SHP77 treated with DMSO at 0.1 percent for 48 hours (cell line): ENCODE measurements at regions not wholly inside any gene's neighbourhood (a gene's known extent, or its start where the extent isn't known, plus 50 kb on each side); places are given as distances from the start of the nearest gene placed in this dataset.

Experiments
- DNase-seq: peaks from one replicate; lab custom pipeline; 2025; lab: John Stamatoyannopoulos, UW

DNA sequence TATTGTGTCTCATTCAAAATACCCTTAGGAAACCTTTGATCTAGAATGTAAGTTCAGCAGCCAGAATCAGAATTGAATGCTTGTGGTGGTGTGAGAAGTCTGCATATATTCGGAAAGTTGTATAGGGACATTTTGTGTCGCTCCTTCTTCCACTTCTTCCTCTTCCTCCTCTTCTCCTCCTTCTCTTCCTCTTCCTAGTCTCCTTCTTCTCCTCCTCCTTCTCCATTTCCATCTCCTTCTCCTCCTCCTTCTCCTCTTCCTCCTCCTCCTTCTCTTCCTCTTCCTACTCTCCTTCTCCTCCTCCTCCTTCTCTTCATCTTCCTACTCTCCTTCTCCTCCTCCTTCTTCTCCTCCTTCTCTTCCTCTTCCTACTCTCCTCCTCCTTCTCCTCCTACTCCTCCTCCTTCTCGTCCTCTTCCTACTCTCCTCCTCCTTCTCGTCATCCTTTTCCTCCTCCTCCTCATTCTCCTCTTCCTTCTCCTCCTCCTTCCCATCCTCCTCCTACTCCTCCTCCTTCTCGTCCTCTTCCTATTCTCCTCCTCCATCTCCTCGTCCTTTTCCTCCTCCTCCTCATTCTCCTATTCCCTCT, 749.3 kb upstream of the GOLIM4 start:
- no peak for DNase-seq

- no peak for DNase-seq
Measured at GRCh38 chr3:168844472-168844871, 748.7 kb upstream of the GOLIM4 start.

- no peak for DNase-seq
Measured at GRCh38 chr3:168843481-168843880, 747.8 kb upstream of the GOLIM4 start.

DNA sequence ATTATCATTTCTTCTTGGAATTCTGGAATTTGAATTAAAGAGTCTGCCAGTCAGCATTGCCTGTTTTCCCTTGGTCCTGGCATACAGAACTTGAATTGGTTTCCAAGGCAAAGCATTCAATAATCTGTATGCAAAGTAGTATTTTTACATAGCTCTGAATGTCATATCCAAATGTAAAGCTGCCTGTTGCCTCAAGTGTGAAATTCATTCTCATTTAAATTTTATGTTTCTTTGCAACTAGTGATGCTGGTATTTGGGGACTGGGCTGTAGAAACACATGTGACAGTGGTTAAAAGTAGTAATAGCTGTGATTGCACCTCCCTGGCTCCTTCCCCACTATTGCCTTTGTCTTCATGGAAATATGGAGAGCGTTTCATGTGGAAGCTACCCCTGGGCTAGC, 743.9 kb upstream of the GOLIM4 start:
- no peak for DNase-seq

DNA sequence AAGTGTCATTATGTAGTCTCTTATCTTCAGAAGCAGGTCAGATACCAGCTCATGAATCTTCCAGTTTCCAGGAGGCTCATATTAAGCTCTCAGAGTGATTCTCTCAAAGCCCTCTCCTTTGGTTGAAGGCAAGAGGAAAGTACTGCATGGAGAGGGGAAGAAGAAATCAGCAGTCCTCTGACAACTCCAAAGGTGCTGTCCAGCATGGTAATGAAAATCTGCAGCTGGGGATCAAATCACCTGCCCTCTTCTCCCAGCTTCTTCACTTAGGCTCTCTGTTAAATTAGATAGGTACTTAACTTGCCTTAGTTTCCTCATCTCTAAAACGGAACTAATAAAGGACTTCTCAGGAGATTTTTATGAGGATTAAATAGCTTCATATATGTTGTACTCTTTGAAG, 738.8 kb upstream of the GOLIM4 start:
- no peak for DNase-seq

GRCh38 chr3:168828943-168829342, 733.2 kb upstream of the GOLIM4 start:
- DNase-seq, result no peak

DNA sequence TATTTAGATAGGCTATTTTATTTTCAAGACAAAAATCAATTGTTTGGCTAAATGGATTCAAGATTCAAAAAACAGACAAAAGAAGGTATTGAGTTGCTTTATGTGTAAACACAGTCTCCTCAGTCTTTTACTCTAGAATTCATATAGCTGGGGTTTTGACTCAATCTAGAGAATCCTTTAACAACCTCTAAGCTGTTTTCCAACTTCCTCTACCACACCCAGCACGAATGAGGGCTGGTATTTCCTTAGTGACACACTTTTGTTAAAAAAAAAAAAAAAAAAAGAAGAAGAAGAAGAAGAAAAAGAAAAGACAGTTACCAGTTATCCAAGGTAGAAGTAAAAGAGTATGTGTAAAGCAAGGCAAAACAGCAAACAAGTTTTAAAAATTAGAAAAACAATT, 732.8 kb upstream of the GOLIM4 start:
- no peak for DNase-seq

- DNase-seq, result no peak
Measured at GRCh38 chr3:168828014-168828413, 732.3 kb upstream of the GOLIM4 start.

- no peak for DNase-seq
Measured at GRCh38 chr3:168824107-168824506, 728.4 kb upstream of the GOLIM4 start.

DNA sequence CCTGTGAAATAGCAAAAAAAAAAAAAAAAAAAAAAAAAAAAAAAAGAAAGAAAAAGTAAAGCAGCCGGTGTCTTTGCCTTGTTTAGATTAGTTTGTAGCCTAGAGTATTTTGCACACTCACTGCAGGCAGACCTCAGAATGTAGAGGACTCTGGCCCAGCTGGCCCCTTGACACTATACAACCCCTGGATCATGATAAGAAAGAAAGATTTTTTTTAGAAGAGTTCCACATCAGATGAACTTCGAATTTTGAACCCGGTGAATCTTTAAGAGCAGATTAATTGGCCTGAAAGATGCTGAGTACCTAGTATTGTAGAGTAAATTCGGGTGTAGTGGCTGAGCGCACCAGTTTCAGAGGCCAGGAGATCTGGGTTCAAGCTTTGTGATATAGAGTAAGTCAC, 727.7 kb upstream of the GOLIM4 start:
- DNase-seq, result no peak

GRCh38 chr3:168820810-168821415, 725.2 kb upstream of the GOLIM4 start:
- DNase-seq, result no peak

DNA sequence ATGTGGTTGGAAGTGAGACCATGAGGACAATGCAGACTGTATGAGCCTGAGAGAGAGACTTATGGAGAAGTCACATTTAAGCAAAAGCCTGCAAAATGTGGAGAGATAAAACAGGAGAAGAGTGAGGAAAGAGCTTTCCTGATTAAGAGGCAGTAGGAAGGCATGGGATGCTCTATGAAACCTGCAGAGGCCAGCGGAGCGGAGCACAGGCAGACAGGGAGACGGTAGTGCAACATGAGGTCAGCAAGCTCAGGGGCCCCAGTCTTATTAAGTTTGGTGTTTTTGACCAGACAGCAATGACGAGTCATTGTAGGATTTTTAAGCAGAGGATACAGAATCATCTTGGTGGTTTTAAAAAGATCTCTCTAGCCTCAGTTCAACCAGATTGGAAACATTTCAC, 721.5 kb upstream of the GOLIM4 start:
- no peak for DNase-seq

- DNase-seq, result no peak
Measured at GRCh38 chr3:168815946-168816345, 720.2 kb upstream of the GOLIM4 start.

DNA sequence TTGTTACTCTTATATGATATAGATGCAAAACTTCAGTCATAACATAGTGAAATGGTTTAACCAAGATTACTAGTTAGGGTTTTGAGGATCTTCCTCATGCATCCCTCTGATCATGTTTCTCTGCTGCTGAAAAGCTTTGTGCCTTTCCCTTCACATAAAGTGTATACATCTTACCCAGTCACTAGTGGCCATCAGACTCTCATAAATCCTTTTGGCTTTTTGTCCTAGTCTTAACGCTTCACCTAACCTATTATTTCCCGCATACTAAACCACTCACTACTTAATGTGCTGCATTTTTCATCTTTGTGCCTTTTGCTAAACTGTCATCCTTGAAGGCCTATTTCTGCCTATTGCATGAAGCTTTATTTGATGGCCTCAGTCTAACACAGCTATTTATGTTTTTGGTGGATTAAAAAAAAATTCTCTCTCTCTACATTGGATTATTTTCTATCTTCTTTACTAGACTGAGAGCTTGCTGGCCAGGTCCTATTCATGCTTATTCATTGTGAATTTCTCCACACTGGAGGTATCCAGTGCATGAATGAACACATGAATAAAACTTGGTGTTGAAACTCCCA, 717.6 kb upstream of the GOLIM4 start:
- DNase-seq, result no peak

DNA sequence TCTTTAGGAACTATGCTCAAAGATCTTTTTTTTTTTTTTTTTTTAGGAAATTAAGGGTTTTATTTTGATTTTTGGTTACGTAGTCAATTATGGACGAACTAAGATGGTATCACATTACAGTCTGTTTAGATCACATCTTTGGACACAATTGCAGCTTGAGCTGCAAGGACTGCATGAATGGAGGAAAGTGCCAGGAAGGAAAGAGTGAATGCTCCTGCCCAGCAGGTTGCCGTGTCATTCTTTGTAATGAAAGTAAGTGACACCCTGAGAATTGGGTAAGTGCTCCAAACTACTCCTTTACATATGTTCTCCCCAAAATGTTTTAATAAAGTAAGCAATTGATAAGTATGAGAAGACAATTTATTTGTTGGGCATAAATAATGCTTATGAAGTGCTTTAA, 716.5 kb upstream of the GOLIM4 start:
- no peak for DNase-seq

DNA sequence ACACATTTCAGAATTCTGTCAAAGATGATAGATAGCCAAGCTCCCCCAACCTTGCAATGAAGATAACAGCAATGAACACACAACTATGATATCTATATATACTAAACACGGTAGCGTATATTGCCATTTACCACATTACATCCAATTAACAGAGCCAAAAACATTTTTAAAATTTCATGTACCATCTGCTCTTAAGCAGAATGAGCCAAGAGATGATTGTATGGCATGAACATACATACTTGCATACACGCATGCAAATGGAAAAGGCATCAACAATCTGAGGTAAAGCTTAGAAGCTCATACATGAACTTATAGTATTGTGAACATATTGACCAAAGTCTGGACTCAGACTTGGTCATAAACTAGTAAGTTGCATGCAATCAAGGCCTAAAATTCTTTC, 712.9 kb upstream of the GOLIM4 start:
- DNase-seq, result no peak

GRCh38 chr3:168807448-168807847, 711.7 kb upstream of the GOLIM4 start:
- no peak for DNase-seq

- no peak for DNase-seq
Measured at GRCh38 chr3:168806871-168807270, 711.1 kb upstream of the GOLIM4 start.

DNA sequence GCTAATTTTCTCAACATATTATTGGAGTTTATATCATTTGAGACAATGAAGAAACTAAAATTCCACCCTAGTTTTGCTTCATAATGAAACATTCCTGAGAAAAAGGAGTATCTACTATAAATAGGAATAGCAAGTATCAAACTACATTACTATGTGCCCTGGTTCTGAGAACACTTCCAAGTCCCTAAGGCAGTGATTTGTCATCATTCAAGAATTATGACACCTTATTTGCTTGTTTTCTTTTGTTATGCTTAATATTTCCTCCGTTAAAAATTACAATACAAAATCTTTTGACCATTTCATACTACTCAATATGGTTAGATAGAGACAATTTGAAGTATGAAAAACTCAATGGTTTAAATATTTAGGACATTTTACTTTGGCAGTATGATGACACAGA, 707.8 kb upstream of the GOLIM4 start:
- DNase-seq, result no peak

DNA sequence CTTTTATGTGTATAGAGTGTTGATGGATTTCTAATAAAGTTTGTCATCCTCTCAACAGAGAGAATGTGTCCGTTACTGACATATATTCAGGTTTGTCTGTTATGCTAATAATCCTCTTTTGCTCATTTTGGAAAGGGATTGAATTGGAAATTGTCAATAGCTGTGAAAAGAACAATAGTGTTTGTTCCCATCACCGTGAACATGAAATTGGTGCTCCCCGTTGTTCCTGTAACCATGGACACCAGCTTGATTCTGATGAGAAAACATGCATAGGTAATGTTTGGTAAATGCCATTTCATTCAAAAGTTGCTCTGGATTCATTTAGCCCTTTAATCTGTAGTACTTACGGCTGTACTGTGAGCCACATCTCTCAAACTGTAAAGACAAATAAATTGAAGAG, 707.0 kb upstream of the GOLIM4 start:
- DNase-seq, result no peak

DNA sequence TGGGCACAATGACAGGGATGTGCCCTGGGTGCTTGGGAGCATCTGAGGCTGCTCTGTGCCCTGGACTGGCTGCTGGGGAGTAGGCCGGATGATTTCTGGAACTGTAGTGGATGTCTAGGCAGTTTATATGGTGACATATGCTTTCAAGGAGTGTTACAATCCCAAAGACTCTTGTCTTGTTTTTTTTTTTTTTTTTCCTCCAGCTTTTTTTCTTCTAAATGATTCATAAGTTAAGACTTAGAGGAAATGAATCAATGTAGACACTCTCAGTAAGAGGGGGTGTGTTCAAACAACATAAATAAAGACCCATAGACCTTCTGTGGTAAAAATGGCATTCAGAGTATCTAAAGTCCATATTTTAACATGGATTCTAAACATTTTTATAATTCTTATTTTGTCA, 706.1 kb upstream of the GOLIM4 start:
- DNase-seq, result no peak

- no peak for DNase-seq
Measured at GRCh38 chr3:168796339-168796738, 700.6 kb upstream of the GOLIM4 start.

DNA sequence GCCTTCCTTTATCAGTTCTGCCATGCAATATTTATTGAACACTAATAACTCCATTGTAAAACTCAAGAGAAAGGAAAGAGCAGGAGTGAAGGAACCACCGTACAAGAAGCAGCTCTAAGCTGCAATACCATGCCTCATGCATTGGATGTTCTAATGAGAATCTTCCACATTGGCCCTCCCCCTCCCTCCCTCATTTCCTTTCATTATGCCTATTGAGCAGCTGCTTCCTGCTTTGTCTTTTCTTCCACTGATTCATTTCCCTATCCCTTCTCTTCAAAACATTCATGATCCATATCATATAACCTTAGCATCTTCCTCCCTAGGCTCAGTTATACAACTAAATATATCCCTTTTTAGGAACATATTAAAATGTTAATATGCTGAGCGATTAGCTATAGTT, 698.7 kb upstream of the GOLIM4 start:
- DNase-seq, result peak; percentile 12

DNA sequence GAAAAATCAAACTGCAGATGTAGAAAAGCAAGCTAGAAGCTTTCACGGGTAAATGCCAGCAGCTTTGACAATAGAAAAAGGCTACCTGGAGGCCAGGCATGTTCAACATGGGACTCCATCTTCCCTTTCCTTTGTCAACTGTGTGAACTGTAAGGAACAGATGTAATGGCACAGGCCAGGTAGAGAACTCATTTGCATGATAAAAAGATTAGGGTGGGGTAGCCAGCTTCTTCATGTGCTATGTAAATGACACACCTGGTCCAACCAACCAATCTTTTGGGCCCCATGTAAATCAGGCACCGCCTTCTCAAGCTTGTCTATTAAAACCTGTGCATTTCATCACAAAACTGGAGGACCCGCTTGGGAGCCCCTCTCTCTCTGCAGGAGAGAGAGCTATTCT, 686.5 kb upstream of the GOLIM4 start:
- no peak for DNase-seq
